Smooth muscle cell (in vitro differentiated cells): ENCODE measurements at regions not wholly inside any gene's neighbourhood (a gene's known extent, or its start where the extent isn't known, plus 50 kb on each side); places are given as distances from the start of the nearest gene placed in this dataset.
A peak's percentile ranks its signal among the peaks of the same experiment; 100 is the strongest.
"Not testable (repeated sequence)": the region's sequence is repeated elsewhere in the genome, so short reads cannot be mapped to it uniquely, and the experiment has no call there.

Experiments used
- DNase-seq: peaks from one replicate; lab custom pipeline; 2025; ENCODE audit not compliant: unreplicated experiment; lab: John Stamatoyannopoulos, UW
- H2AFZ ChIP-seq: fragments of 200-600 bp; sonication (generic); 2 replicates; pipeline ENCODE4 v1.6.0; 2016; ENCODE audit warnings: antibody characterized with exemption, low read depth, mild to moderate bottlenecking
- H3F3A ChIP-seq: fragments of 200-600 bp; sonication (generic); 2 replicates; pipeline ENCODE4 v1.6.0; 2017; ENCODE audit warnings: antibody characterized with exemption, low read depth
- H3K27ac ChIP-seq: fragments of 200-600 bp; sonication (generic); 2 replicates; pipeline ENCODE4 v1.5.1; 2016; ENCODE audit warnings: low read depth, mild to moderate bottlenecking
- H3K27me3 ChIP-seq: fragments of 200-600 bp; sonication (generic); 2 replicates; pipeline ENCODE4 v1.6.1; 2016; ENCODE audit warnings: low read depth, mild to moderate bottlenecking
- H3K36me3 ChIP-seq: fragments of 200-600 bp; sonication (generic); 2 replicates; pipeline ENCODE4 v1.5.1; 2016; ENCODE audit warnings: low read depth
- H3K4me1 ChIP-seq: fragments of 200-600 bp; sonication (generic); 2 replicates; pipeline ENCODE4 v1.5.1; 2016; ENCODE audit warnings: low read depth
- H3K4me2 ChIP-seq: fragments of 200-600 bp; sonication (generic); 2 replicates; pipeline ENCODE4 v1.6.0; 2016; ENCODE audit warnings: mild to moderate bottlenecking
- H3K4me3 ChIP-seq: fragments of 200-600 bp; sonication (generic); 2 replicates; pipeline ENCODE4 v1.5.1; 2016; ENCODE audit warnings: mild to moderate bottlenecking
- H3K79me2 ChIP-seq: fragments of 200-600 bp; sonication (generic); 2 replicates; pipeline ENCODE4 v1.6.0; 2016; ENCODE audit warnings: low read depth, mild to moderate bottlenecking
- H3K9ac ChIP-seq: fragments of 200-600 bp; sonication (generic); 2 replicates; pipeline ENCODE4 v1.6.0; 2016; ENCODE audit warnings: low read depth
- H3K9me3 ChIP-seq: fragments of 200-600 bp; sonication (generic); replicated peaks from 2 replicates; pipeline ENCODE4 v1.5.1; 2016; ENCODE audit warnings: low read depth
- H4K20me1 ChIP-seq: fragments of 200-600 bp; sonication (generic); 2 replicates; pipeline ENCODE4 v1.6.0; 2016; ENCODE audit warnings: low read depth
- WGBS: methylation state at CpG from one replicate; pipeline ENCODE4 v1.1.7; 2016; ENCODE audit warnings: low lambda C conversion rate; 5-methylcytosine and 5-hydroxymethylcytosine counted together
- TF ChIP-seq, protein P1 (sequence below): fragments of 200-600 bp; sonication (generic); IDR thresholded peaks from 2 replicates; pipeline ENCODE4 v1.5.1; 2017; ENCODE audit warnings: borderline replicate concordance, mild to moderate bottlenecking, antibody characterized with exemption; ENCODE audit not compliant: insufficient read depth, poor library complexity, severe bottlenecking

DNA sequence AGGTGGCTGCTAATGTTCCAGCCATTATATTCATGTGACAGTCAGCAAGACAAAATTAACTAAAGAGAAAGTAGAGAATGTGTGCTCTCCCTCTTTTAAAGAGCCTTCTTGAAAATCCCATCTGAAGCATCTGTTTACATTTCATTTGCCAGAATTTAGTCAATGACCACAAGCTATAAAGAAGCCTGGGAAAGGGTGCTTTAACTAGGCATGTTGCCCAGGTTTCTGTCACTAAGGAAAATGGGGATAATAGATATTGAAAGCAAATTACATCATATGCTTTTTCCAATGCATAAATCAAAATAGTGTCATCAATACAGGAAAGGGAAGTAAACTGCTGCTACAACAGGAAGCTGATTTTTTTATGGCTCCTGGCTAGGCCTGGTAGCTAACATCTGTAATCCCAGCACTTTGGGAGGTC, 67.7 kb downstream of the ELAPOR2 start:
- Histone ChIP-seq H3K27ac (peak overlapping the region; percentile 29), H3K4me3 (no peak overlapping the region), H3K27me3 (no peaks in the 10 kb centered on the region), H2AFZ (no peak overlapping the region), H3K4me1 (peaks cover 6% of the 10 kb centered on the region), H3K36me3 (no peaks in the 10 kb centered on the region), H3F3A (no peaks in the 10 kb centered on the region), H4K20me1 (peaks cover 79% of the 10 kb centered on the region), H3K9me3 (no peaks in the 10 kb centered on the region), H3K4me2 (peak overlapping the region; percentile 8), H3K79me2 (peaks cover 82% of the 10 kb centered on the region), H3K9ac (no peak overlapping the region)
- DNase-seq: no peak
- TF ChIP-seq, protein P1, sequence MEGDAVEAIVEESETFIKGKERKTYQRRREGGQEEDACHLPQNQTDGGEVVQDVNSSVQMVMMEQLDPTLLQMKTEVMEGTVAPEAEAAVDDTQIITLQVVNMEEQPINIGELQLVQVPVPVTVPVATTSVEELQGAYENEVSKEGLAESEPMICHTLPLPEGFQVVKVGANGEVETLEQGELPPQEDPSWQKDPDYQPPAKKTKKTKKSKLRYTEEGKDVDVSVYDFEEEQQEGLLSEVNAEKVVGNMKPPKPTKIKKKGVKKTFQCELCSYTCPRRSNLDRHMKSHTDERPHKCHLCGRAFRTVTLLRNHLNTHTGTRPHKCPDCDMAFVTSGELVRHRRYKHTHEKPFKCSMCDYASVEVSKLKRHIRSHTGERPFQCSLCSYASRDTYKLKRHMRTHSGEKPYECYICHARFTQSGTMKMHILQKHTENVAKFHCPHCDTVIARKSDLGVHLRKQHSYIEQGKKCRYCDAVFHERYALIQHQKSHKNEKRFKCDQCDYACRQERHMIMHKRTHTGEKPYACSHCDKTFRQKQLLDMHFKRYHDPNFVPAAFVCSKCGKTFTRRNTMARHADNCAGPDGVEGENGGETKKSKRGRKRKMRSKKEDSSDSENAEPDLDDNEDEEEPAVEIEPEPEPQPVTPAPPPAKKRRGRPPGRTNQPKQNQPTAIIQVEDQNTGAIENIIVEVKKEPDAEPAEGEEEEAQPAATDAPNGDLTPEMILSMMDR: no peak

DNA sequence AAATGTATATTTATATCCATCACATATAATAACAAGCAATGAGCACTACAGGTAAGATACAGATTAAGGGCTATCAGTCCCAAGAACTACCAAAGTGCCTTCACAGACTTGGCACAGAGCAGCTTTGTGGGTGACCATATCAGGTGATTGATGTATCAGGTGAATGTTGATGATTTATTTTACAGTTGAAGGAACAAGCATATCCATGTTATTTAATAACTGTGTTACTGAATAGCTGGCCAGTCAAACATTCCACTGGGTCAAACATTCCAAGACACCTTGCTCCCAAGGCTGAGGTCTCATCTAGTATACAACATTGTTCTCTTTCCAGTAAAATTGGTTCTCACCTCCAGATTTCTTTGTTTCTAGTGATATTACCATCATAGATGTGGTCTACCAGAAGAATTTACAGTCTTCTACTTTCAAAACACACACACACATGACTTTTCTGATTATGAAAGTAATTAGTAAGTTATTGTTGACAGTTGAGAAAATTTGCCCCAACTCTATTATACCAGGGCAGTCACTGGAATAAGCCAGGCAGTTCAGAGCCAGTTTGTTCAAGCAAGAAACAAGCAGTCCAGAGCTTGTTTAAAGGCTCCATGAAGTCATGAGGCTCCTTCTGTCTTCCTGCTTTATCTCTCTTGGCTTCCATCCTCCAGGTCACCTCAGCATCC, 68.2 kb downstream of the ELAPOR2 start:
- TF ChIP-seq, protein P1: no peak
- Histone ChIP-seq H3K27me3 (no peaks in the 10 kb centered on the region), H3K4me1 (peaks cover 6% of the 10 kb centered on the region), H3K79me2 (peaks cover 76% of the 10 kb centered on the region), H3K4me3 (no peak overlapping the region), H3K9ac (no peak overlapping the region), H2AFZ (no peak overlapping the region), H3K9me3 (no peaks in the 10 kb centered on the region), H3K4me2 (peak overlapping the region; percentile 8), H3K36me3 (no peaks in the 10 kb centered on the region), H3F3A (no peaks in the 10 kb centered on the region), H3K27ac (peak overlapping the region; percentile 29), H4K20me1 (peaks cover 74% of the 10 kb centered on the region)
- no peak for DNase-seq

DNA sequence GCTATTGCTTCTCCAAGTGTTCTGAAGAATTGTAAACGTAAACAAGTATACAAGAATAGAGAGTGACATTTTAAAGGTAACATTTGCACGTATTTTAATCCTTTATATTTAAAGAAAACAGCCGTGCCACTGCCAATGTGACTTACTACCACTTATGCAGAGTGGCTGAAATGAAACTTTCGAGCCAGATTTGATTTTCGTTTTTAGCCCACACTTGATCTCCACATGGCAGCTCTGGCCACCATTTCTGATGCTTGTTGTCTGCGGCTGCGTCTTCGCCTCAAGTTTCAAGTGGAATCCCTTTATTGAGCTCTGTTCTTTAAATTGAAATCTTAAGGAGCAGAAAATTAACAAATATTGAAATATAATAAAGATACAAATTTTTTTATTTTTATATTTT, 70.0 kb downstream of the ELAPOR2 start:
- Histone ChIP-seq H4K20me1 (peaks cover 57% of the 10 kb centered on the region), H3K79me2 (peaks cover 76% of the 10 kb centered on the region), H3K4me3 (no peak overlapping the region), H3K27me3 (no peaks in the 10 kb centered on the region), H3K4me1 (peaks cover 6% of the 10 kb centered on the region), H3K9ac (no peak overlapping the region), H3F3A (no peaks in the 10 kb centered on the region), H3K27ac (no peak overlapping the region), H3K9me3 (peaks cover 9% of the 10 kb centered on the region), H3K4me2 (no peak overlapping the region), H2AFZ (no peak overlapping the region), H3K36me3 (peaks cover 7% of the 10 kb centered on the region)
- 96% methylated on average over 8 of the region's 8 CpGs for WGBS
- no peak for DNase-seq
- TF ChIP-seq, protein P1: no peak

DNA sequence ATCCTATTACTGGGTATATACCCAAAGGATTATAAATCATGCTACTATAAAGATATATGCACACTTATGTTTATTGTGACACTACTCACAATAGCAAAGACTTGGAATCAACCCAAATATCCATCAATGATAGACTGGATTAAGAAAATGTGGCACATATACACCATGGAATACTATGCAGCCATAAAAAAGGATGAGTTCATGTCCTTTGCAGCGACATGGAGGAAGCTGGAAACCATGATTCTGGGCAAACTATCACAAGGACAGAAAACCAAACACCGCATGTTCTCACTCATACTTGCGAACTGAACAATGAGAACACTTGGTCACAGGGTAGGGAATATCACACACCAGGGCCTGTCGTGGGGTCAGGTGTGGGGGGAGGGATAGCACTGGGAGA, 71.6 kb downstream of the ELAPOR2 start:
- not testable (repeated sequence) for H2AFZ ChIP-seq, H3F3A ChIP-seq, H3K4me1 ChIP-seq, H3K27me3 ChIP-seq, H3K9me3 ChIP-seq, H3K4me2 ChIP-seq, H3K9ac ChIP-seq, DNase-seq, H3K4me3 ChIP-seq, H3K27ac ChIP-seq, H3K36me3 ChIP-seq
- peaks cover 71% of the 10 kb centered on the region for H3K79me2 ChIP-seq
- WGBS: 98% methylated on average over 4 of the region's 4 CpGs
- H4K20me1 ChIP-seq: peaks cover 41% of the 10 kb centered on the region

DNA sequence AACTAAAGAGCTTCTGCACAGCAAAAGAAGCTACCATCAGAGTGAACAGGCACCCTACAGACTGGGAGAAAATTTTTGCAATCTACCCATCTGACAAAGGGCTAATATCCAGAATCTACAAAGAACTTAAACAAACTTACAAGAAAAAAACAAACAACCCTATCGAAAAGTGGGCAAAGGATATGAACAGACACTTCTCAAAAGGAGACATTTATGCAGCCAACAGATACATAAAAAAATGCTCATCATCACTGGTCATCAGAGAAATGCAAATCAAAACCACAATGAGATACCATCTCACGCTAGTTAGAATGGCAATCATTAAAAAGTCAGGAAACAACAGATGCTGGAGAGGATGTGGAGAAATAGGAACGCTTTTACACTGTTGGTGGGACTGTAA, 72.1 kb downstream of the ELAPOR2 start:
- not testable (repeated sequence) for H3K4me1 ChIP-seq, DNase-seq, H3K4me3 ChIP-seq, H3K9ac ChIP-seq, H3K36me3 ChIP-seq, H3K27ac ChIP-seq, H3F3A ChIP-seq, H3K27me3 ChIP-seq, H3K9me3 ChIP-seq, H3K4me2 ChIP-seq, H2AFZ ChIP-seq
- Histone ChIP-seq H3K79me2 (peaks cover 70% of the 10 kb centered on the region), H4K20me1 (peaks cover 36% of the 10 kb centered on the region)
- WGBS: 99% methylated on average over 3 of the region's 3 CpGs

DNA sequence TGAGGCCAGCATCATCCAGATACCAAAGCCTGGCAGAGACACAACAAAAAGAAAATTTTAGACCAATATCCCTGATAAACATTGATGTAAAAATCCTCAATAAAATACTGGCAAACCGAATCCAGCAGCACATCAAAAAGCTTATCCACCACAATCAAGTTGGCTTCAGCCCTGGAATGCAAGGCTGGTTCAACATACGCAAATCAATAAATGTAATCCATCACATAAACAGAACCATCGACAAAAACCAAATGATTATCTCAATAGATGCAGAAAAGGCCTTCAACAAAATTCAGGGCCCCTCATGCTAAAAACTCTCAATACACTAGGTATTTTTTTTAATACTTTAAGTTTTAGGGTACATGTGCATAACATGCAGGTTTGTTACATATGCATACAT, 74.1 kb downstream of the ELAPOR2 start:
- H3K4me1 ChIP-seq, H3K27me3 ChIP-seq, H3K4me3 ChIP-seq, DNase-seq, H3K4me2 ChIP-seq, H2AFZ ChIP-seq, H3K9ac ChIP-seq, H3K9me3 ChIP-seq, H3F3A ChIP-seq, H3K27ac ChIP-seq, H3K36me3 ChIP-seq: not testable (repeated sequence)
- Histone ChIP-seq H3K79me2 (peaks cover 66% of the 10 kb centered on the region), H4K20me1 (peaks cover 33% of the 10 kb centered on the region)
- 95% methylated on average over 3 of the region's 3 CpGs for WGBS
